ENCODE measurements at regions not wholly inside any gene's neighbourhood (a gene's known extent, or its start where the extent isn't known, plus 50 kb on each side); places are given as distances from the start of the nearest gene placed in this dataset.
"Not testable (repeated sequence)": the region's sequence is repeated elsewhere in the genome, so short reads cannot be mapped to it uniquely, and the experiment has no call there.

- DNase-seq, result not testable (repeated sequence)
Measured at GRCh38 chr12:85433148-85433547, 153.1 kb downstream of the ALX1 start.

GRCh38 chr12:85440271-85440670 lies 160.3 kb downstream of the ALX1 start:
- no peak for DNase-seq

- no peak for DNase-seq
Measured at GRCh38 chr12:85441025-85441424, 161.0 kb downstream of the ALX1 start.

GRCh38 chr12:85441741-85442140 lies 161.7 kb downstream of the ALX1 start:
- no peak for DNase-seq

GRCh38 chr12:85445060-85445938 lies 165.3 kb downstream of the ALX1 start:
- DNase-seq, result no peak

GRCh38 chr12:85448031-85448430 lies 168.0 kb downstream of the ALX1 start:
- no peak for DNase-seq

- no peak for DNase-seq
Measured at GRCh38 chr12:85448548-85449139, 168.6 kb downstream of the ALX1 start.

- DNase-seq, result no peak
Measured at GRCh38 chr12:85457016-85457415, 177.0 kb downstream of the ALX1 start.

- no peak for DNase-seq
Measured at GRCh38 chr12:85461127-85461526, 181.1 kb downstream of the ALX1 start.

GRCh38 chr12:85462888-85463287 lies 182.9 kb downstream of the ALX1 start:
- DNase-seq, result peak; percentile 36

- no peak for DNase-seq
Measured at GRCh38 chr12:85466890-85467289, 186.9 kb downstream of the ALX1 start.

GRCh38 chr12:85468356-85469157 lies 188.5 kb downstream of the ALX1 start:
- DNase-seq, result peak; percentile 71

- DNase-seq, result peak; percentile 78
Measured at GRCh38 chr12:85469158-85470086, 189.4 kb downstream of the ALX1 start.

- DNase-seq, result not testable (repeated sequence)
Measured at GRCh38 chr12:85475277-85475676, 195.3 kb downstream of the ALX1 start.

- peak; percentile 70 for DNase-seq
Measured at GRCh38 chr12:85476756-85477155, 196.7 kb downstream of the ALX1 start.

- DNase-seq, result no peak
Measured at GRCh38 chr12:85484387-85484786, 204.4 kb downstream of the ALX1 start.

GRCh38 chr12:85489194-85489593 lies 209.2 kb downstream of the ALX1 start:
- DNase-seq, result no peak

GRCh38 chr12:85504164-85504563 lies 224.1 kb downstream of the ALX1 start:
- no peak for DNase-seq

GRCh38 chr12:85504624-85505023 lies 224.6 kb downstream of the ALX1 start:
- DNase-seq, result no peak

- no peak for DNase-seq
Measured at GRCh38 chr12:85507456-85507855, 227.4 kb downstream of the ALX1 start.

GRCh38 chr12:85509081-85509856 lies 229.2 kb downstream of the ALX1 start:
- no peak for DNase-seq

- DNase-seq, result peak; percentile 65
Measured at GRCh38 chr12:85509857-85510256, 229.8 kb downstream of the ALX1 start.

Measured in MV-4-11 (cell line).